ENCODE measurements at regions not wholly inside any gene's neighbourhood (a gene's known extent, or its start where the extent isn't known, plus 50 kb on each side); places are given as distances from the start of the nearest gene placed in this dataset.

DNA sequence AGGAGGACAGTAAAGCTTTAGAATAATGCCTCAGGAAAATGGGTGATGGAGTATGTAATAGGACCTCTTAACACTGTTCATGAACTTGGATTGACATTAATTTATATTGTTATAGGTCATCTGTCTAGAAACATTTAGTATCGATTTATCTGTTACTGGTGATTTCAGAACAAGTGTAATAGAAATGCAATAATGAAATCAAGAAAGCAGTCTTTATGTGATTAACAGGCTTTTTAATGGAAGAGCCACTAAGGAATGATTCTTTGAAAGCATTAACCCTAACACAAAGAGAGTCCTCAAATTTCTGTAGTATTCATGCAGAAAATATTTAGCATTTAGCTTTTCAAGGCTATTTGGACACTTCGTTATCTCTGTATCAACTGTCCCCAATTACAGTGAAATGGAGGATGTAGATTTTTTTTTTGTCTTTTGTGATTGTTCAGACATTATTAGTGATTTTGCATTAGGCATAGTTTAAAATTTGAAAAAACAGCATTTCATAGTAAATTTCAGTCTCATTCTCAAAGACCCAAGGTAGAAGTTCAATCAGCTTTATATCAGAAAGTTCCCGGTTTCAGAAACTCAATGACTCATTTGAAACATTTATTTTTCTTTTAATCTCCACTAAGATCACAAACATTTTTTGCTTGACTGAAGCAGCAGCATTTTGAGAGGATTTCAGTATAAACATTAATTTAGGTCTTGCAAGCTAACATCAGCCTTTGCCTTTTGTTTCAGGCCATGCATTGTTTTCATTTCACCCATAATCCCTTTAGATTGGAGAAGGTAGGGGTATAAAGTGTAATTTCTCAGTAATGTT is 56.3 kb downstream of the AGTR2 start:
- POLR2A ChIA-PET: no interaction called here
- CTCF ChIA-PET: no interaction called here

DNA sequence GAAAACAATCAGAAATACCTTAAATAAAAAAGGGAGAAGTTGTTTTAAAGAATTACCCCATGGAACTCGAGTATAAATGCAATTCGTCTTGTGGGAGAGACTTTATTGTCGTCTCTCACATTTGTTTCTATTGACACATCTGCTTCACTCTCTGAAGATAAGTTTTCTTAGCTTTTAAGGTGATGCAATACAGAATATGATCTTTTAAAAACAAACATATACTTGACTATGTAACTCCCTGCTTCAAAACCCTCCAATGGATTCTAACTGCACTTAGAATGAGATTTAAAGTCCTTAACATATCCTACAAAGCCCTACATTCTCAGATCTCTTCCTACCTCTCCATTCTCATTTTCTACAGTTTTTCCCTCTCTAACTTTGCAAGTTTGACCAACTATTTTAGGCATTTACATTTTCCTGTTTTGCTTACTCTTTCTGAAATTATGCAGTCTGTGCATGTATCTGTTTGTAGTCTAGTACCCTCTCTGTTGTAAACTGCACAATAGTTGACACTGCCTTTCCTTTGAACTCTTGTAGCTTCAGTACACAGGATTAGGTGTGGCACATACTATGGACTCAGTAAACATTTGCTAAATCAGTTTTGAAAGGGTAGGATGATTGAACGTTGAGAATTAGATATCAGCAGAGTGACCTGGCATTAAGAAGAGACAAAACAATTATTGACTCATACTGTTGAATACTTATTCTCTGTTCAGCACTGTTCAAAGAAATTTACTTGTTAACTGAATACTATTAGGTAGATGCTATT is 59.8 kb downstream of the AGTR2 start:
- TF ChIP-seq CTCF (IDR thresholded peaks at IDR 0.05; ENCODE audit: control extremely low read depth, extremely low read depth, low read depth, missing control alignments): no peak
- CTCF ChIA-PET: no interaction called here
- no peak for DNase-seq (ENCODE audit: extremely low spot score)
- POLR2A ChIA-PET: no interaction called here

More for the DNA sequence above, 56.3 kb downstream of the AGTR2 start:
- TF ChIP-seq CTCF (IDR thresholded peaks at IDR 0.05; ENCODE audit: control extremely low read depth, extremely low read depth, low read depth, missing control alignments): no peak
- no peak for DNase-seq (ENCODE audit: extremely low spot score)

DNA sequence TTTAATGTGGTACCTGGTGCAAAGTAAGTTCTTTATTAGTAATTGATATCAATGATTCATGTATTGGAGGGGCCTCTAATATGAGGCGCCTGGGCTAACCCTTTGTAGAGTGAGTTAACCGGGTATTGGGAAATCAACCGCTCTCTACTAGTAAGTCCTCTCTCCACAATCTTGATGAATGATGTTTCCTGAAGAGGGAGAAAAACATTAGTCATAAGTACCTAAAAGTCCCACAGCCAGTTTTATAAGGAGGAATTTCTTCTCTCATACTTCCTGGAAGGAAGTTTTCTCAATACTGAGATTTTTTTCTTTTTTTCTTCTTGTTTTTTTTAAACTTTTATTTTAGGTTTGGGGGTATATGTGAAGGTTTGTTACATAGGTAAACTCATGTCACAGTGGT is 62.3 kb downstream of the AGTR2 start:
- DNase-seq (ENCODE audit: extremely low spot score): no peak
- CTCF ChIA-PET: no interaction called here
- POLR2A ChIA-PET: no interaction called here
- TF ChIP-seq CTCF (IDR thresholded peaks at IDR 0.05; ENCODE audit: control extremely low read depth, extremely low read depth, low read depth, missing control alignments): no peak

GRCh38 chrX:116236666-116237065 is 66.1 kb downstream of the AGTR2 start:
- no peak for TF ChIP-seq CTCF (IDR thresholded peaks at IDR 0.05; ENCODE audit: control extremely low read depth, extremely low read depth, low read depth, missing control alignments)
- DNase-seq (ENCODE audit: extremely low spot score): no peak
- CTCF ChIA-PET: no interaction called here
- POLR2A ChIA-PET: no interaction called here

- POLR2A ChIA-PET: no interaction called here
- TF ChIP-seq CTCF (IDR thresholded peaks at IDR 0.05; ENCODE audit: control extremely low read depth, extremely low read depth, low read depth, missing control alignments): no peak
- CTCF ChIA-PET: no interaction called here
- DNase-seq (ENCODE audit: extremely low spot score): no peak
These were observed 67.5 kb downstream of the AGTR2 start for GRCh38 chrX:116238093-116238492.

DNA sequence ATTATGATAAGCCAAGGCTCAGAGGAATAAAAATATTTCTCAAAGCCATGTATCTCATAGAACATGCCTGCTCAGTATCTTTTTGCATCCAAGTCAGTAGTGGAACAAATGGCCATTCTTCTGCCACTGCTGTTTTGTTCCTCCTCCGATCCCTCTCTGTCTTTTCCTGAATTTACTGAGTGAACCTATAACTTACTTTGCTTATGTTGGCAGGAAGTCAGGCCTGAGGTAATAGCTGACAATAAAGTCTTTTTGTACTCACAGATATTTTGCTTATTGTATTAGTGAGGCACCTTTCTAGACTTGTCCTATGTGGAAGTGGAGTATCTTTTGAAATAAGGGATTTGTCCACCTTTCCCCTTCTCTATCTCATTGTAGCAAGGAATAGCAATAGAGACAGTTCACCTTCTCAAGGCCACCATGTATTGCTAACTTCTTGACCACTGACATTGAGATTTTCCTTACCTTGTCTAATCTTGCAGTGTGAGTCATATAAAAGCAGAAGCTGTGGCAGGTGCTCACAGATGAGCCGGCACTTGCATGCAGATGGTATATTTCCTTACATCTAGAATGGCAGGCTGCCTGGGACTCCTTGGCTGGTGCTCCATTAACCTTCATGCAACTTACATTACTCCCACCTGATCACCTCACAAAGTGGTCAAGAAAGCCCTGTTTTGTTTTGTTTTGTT is 68.2 kb downstream of the AGTR2 start:
- ChIA-PET POLR2A (no interaction called here), CTCF (no interaction called here)
- no peak for TF ChIP-seq CTCF (IDR thresholded peaks at IDR 0.05; ENCODE audit: control extremely low read depth, extremely low read depth, low read depth, missing control alignments)
- no peak for DNase-seq (ENCODE audit: extremely low spot score)

All from GM10248 (cell line).